IMR-90 (cell line): ENCODE measurements at regions not wholly inside any gene's neighbourhood (a gene's known extent, or its start where the extent isn't known, plus 50 kb on each side); places are given as distances from the start of the nearest gene placed in this dataset.

ENCODE experiments used
- ATAC-seq: fragments of 200-7000 bp; cut with Tn5 transposase; 2 replicates; pipeline ENCODE4 v1.9.1; 2020; ENCODE audit warnings: low read depth, mild to moderate bottlenecking, moderate library complexity
- BruUV-seq: library from RNA; stranded (reverse); fragments of 400-500 nt; replicated peaks from 2 replicates; lab custom pipeline; 2021; lab: Mats Ljungman, UMichigan
- CTCF ChIA-PET: fragments of 300-600 bp; formaldehyde crosslinking; extraction: SDS; loops from one replicate; lab custom pipeline; 2021; ENCODE audit warnings: antibody characterized with exemption; lab: Yijun Ruan, JAX
- POLR2A ChIA-PET: fragments of 300-600 bp; sonication (Branson Sonifier 250); formaldehyde crosslinking; loops from one replicate; lab custom pipeline; 2022; ENCODE audit warnings: antibody characterized with exemption; ENCODE audit not compliant: unreplicated experiment; lab: Charles Lee
- DNase-seq: peaks from one replicate; pipeline ENCODE4 v3.0.0; 2013
- H2AFZ ChIP-seq: replicated peaks from 2 replicates; pipeline ENCODE3; 2013; ENCODE audit warnings: low read length, mild to moderate bottlenecking; ENCODE audit not compliant: poor library complexity
- H2AK5ac ChIP-seq: 2 replicates; pipeline ENCODE4 v1.6.1; 2013; ENCODE audit warnings: low read depth, low read length, inconsistent platforms
- H2AK9ac ChIP-seq: replicated peaks from 2 replicates; pipeline ENCODE3; 2013; ENCODE audit warnings: mild to moderate bottlenecking, low read depth, low read length, moderate library complexity; ENCODE audit not compliant: poor library complexity
- H2BK120ac ChIP-seq: 2 replicates; pipeline ENCODE4 v1.6.1; 2013; ENCODE audit warnings: low read depth, low read length, inconsistent platforms
- H2BK15ac ChIP-seq: 3 replicates; pipeline ENCODE4 v1.6.1; 2013; ENCODE audit warnings: low read depth, low read length, inconsistent platforms
- H2BK20ac ChIP-seq: 2 replicates; pipeline ENCODE4 v1.6.1; 2013; ENCODE audit warnings: low read depth, mild to moderate bottlenecking, inconsistent platforms, low read length, moderate library complexity
- H2BK5ac ChIP-seq: 2 replicates; pipeline ENCODE4 v1.6.1; 2013; ENCODE audit warnings: mild to moderate bottlenecking, low read depth, low read length, inconsistent platforms; ENCODE audit not compliant: poor library complexity, severe bottlenecking
- H3K14ac ChIP-seq: replicated peaks from 2 replicates; pipeline ENCODE4 v1.6.1; 2013; ENCODE audit warnings: low read depth, low read length, inconsistent platforms
- H3K18ac ChIP-seq: 2 replicates; pipeline ENCODE4 v1.6.1; 2013; ENCODE audit warnings: low read depth, low read length, control low read depth
- H3K23ac ChIP-seq: 2 replicates; pipeline ENCODE4 v1.6.1; 2013; ENCODE audit warnings: low read depth, low read length, inconsistent platforms
- H3K27ac ChIP-seq: 2 replicates; pipeline ENCODE4 v1.5.1; 2013; ENCODE audit warnings: mild to moderate bottlenecking, control low read depth, low read length; ENCODE audit not compliant: insufficient read depth
- H3K27me3 ChIP-seq: 2 replicates; pipeline ENCODE4 v1.6.1; 2013; ENCODE audit warnings: low read length; ENCODE audit not compliant: control insufficient read depth, insufficient read depth
- H3K36me3 ChIP-seq: 2 replicates; pipeline ENCODE4 v1.6.1; 2013; ENCODE audit warnings: low read length, mixed read lengths; ENCODE audit not compliant: control insufficient read depth, insufficient read depth
- H3K4ac ChIP-seq: 2 replicates; pipeline ENCODE4 v1.6.1; 2013; ENCODE audit warnings: low read depth, low read length, inconsistent platforms
- H3K4me1 ChIP-seq: 2 replicates; pipeline ENCODE4 v1.6.1; 2013; ENCODE audit warnings: low read length, mixed read lengths; ENCODE audit not compliant: control insufficient read depth, insufficient read depth
- H3K4me2 ChIP-seq: 2 replicates; pipeline ENCODE4 v1.6.1; 2013; ENCODE audit warnings: low read depth, mild to moderate bottlenecking, control low read depth, low read length, moderate library complexity
- H3K4me3 ChIP-seq: 2 replicates; pipeline ENCODE4 v1.5.1; 2013; ENCODE audit warnings: low read depth, mild to moderate bottlenecking, control low read depth, low read length, moderate library complexity; ENCODE audit not compliant: insufficient read depth
- H3K56ac ChIP-seq: 2 replicates; pipeline ENCODE4 v1.6.1; 2013; ENCODE audit warnings: low read length, inconsistent platforms; ENCODE audit not compliant: insufficient read depth; ENCODE audit errors: extremely low read depth
- H3K79me1 ChIP-seq, 2 experiments: 2 replicates each; pipeline ENCODE4 v1.6.1; 2013; ENCODE audit warnings: low read length in 2 of 2, inconsistent platforms in 1 of 2, low read depth in 1 of 2
- H3K9ac ChIP-seq: 2 replicates; pipeline ENCODE4 v1.6.1; 2013; ENCODE audit warnings: low read depth, low read length, control low read depth
- H3K9me1 ChIP-seq: 2 replicates; pipeline ENCODE4 v1.6.1; 2013; ENCODE audit warnings: low read length, inconsistent platforms; ENCODE audit not compliant: insufficient read depth
- H3K9me3 ChIP-seq: 2 replicates; pipeline ENCODE4 v1.6.1; 2013; ENCODE audit warnings: low read length; ENCODE audit not compliant: control insufficient read depth, insufficient read depth
- H4K20me1 ChIP-seq: 2 replicates; pipeline ENCODE4 v1.6.1; 2013; ENCODE audit warnings: low read length, inconsistent platforms; ENCODE audit not compliant: insufficient read depth
- H4K5ac ChIP-seq: 2 replicates; pipeline ENCODE4 v1.6.1; 2013; ENCODE audit warnings: mild to moderate bottlenecking, low read depth, low read length, control low read depth
- H4K8ac ChIP-seq, 2 experiments: 2 replicates each; pipeline ENCODE4 v1.6.1; 2013; ENCODE audit warnings: low read depth in 2 of 2, low read length in 2 of 2, control low read depth in 1 of 2, inconsistent platforms in 1 of 2
- H4K91ac ChIP-seq: 2 replicates; pipeline ENCODE4 v1.6.1; 2013; ENCODE audit warnings: low read depth, low read length, inconsistent platforms; ENCODE audit not compliant: insufficient read depth
- MAFK ChIP-seq: IDR thresholded peaks from 2 replicates; pipeline ENCODE4 v1.6.1; 2012; ENCODE audit warnings: low read depth, low read length, improper control_type of control experiment
- RAD21 ChIP-seq: IDR thresholded peaks from 2 replicates; pipeline ENCODE4 v1.6.1; 2012; ENCODE audit warnings: low read length, improper control_type of control experiment
- WGBS, 2 experiments: methylation state at CpG; one replicate each; pipeline versions ENCODE4 v1.1.5 to v1.1.7; 2013; ENCODE audit warnings: missing lambda C conversion rate in 2 of 2; ENCODE audit not compliant: insufficient read length in 1 of 2; ENCODE audit errors: extremely low coverage in 2 of 2; 5-methylcytosine and 5-hydroxymethylcytosine counted together
- dilution Hi-C: fragments of 300-500 bp; cut with HindIII; formaldehyde crosslinking; loops from one replicate; pipeline ENCODE4 v1.14.3; 2018; ENCODE audit warnings: low sequenced_read_pairs; ENCODE audit not compliant: unreplicated experiment
- in situ Hi-C: fragments of 300-500 bp; cut with MboI; formaldehyde crosslinking; loops from 3 replicates; pipeline ENCODE4 v1.14.3; 2019; ENCODE audit warnings: low sequenced_read_pairs, inconsistent platforms, mixed read lengths
- intact Hi-C: fragments of 100-400 bp; cut with micrococcal nuclease; formaldehyde crosslinking; loops from 2 replicates; pipeline ENCODE4 v1.10.0; 2022

GRCh38 chr5:108602830-108603229 lies 144.9 kb upstream of the FER start:
- Histone ChIP-seq H3K27me3 (peaks cover 3% of the 10 kb centered on the region; the same call in 1 of the 2 replicates), H2BK120ac (no peak overlapping the region), H3K79me1 (no peaks in the 10 kb centered on the region), H3K14ac (no peak overlapping the region), H3K9me1 (no peaks in the 10 kb centered on the region), H3K4me2 (no peak overlapping the region), H4K20me1 (no peaks in the 10 kb centered on the region), H2AK9ac (no peak overlapping the region), H3K27ac (no peak overlapping the region), H4K91ac (no peak overlapping the region), H3K18ac (no peak overlapping the region), H2AK5ac (no peak overlapping the region), H4K8ac (no peak overlapping the region), H2BK20ac (no peak overlapping the region), H2BK5ac (no peak overlapping the region), H4K5ac (no peak overlapping the region), H3K56ac (no peak overlapping the region), H2AFZ (no peak overlapping the region), H3K9ac (no peak overlapping the region), H3K23ac (no peak overlapping the region), H3K36me3 (no peaks in the 10 kb centered on the region), H3K4me3 (no peak overlapping the region), H3K4me1 (no peaks in the 10 kb centered on the region), H2BK15ac (no peak overlapping the region), H3K9me3 (no peaks in the 10 kb centered on the region), H3K4ac (no peak overlapping the region)
- TF ChIP-seq RAD21, result no peak
- peak; percentile 36; the same call in 1 of the 2 replicates for TF ChIP-seq MAFK
- dilution Hi-C loops (no loop called here), in situ Hi-C loops (no loop called here), intact Hi-C loops (no loop called here)
- ChIA-PET POLR2A (no interaction called here), CTCF (interaction anchor here (0.9 kb wide), 1 partner anchor 29 kb away, joined by 3 read pairs; no protein-coding TSS in a partner anchor)
- DNase-seq, result no peak
- BruUV-seq, result no TSS peak
- no peak for ATAC-seq
- WGBS, 2 experiments, result no CpG with 5 or more reads among the region's 1 CpG
